ENCODE measurements at regions not wholly inside any gene's neighbourhood (a gene's known extent, or its start where the extent isn't known, plus 50 kb on each side); places are given as distances from the start of the nearest gene placed in this dataset.

DNA sequence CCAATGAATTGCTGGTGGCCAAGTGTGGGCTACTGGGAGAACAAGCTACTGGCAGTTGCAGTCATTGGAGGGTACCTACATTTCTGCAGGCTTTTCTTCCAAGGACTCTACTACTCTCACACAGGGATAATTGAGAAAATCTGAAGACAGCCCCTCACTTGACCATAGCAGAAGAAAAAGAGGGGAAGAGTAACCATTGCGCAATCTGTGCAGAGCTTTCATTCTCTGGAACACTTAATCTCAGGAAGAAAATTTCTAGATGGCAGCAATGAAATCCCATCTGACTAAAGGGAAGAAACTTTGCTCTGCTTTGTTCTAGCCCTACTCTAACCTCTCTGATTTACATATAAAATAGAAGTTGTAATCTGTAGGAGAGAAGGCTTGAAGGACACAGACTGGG lies 1239.6 kb upstream of the SORCS1 start:
- no peak for TF ChIP-seq CTCF (IDR thresholded peaks at IDR 0.05)
- TF ChIP-seq EZH2 (IDR thresholded peaks at IDR 0.05; ENCODE audit: borderline replicate concordance, insufficient read depth, low read depth, low read length, poor library complexity, severe bottlenecking) = no peak

Data from B cell (primary cell).